COR-L47 (cell line): ENCODE measurements at regions not wholly inside any gene's neighbourhood (a gene's known extent, or its start where the extent isn't known, plus 50 kb on each side); places are given as distances from the start of the nearest gene placed in this dataset.

Source experiments
- DNase-seq: peaks from one replicate; lab custom pipeline; 2025; lab: John Stamatoyannopoulos, UW

GRCh38 chr21:23732776-23733175 lies 1874.5 kb downstream of the MRPL39 start:
- no peak for DNase-seq

GRCh38 chr21:23729331-23729730 lies 1878.0 kb downstream of the MRPL39 start:
- DNase-seq, result no peak

GRCh38 chr21:23725576-23725975 lies 1881.7 kb downstream of the MRPL39 start:
- DNase-seq, result no peak

- DNase-seq, result no peak
Measured at GRCh38 chr21:23718446-23719285, 1888.6 kb downstream of the MRPL39 start.

- no peak for DNase-seq
Measured at GRCh38 chr21:23712166-23712565, 1895.1 kb downstream of the MRPL39 start.

- DNase-seq, result no peak
Measured at GRCh38 chr21:23706431-23706830, 1900.8 kb downstream of the MRPL39 start.

- no peak for DNase-seq
Measured at GRCh38 chr21:23699402-23699801, 1907.9 kb downstream of the MRPL39 start.

GRCh38 chr21:23698619-23699018 lies 1908.7 kb downstream of the MRPL39 start:
- DNase-seq, result no peak

- DNase-seq, result no peak
Measured at GRCh38 chr21:23695443-23695842, 1911.8 kb downstream of the MRPL39 start.

- peak; percentile 12 for DNase-seq
Measured at GRCh38 chr21:23694390-23694789, 1912.9 kb downstream of the MRPL39 start.

GRCh38 chr21:23690316-23690715 lies 1917.0 kb downstream of the MRPL39 start:
- peak; percentile 8 for DNase-seq

- no peak for DNase-seq
Measured at GRCh38 chr21:23686737-23687523, 1920.4 kb downstream of the MRPL39 start.

GRCh38 chr21:23684431-23684830 lies 1922.8 kb downstream of the MRPL39 start:
- no peak for DNase-seq

GRCh38 chr21:23664193-23664694 lies 1943.0 kb downstream of the MRPL39 start:
- no peak for DNase-seq

- DNase-seq, result no peak
Measured at GRCh38 chr21:23660560-23660959, 1946.7 kb downstream of the MRPL39 start.

- no peak for DNase-seq
Measured at GRCh38 chr21:23644768-23645167, 1962.5 kb downstream of the MRPL39 start.

- no peak for DNase-seq
Measured at GRCh38 chr21:23639721-23640120, 1967.6 kb downstream of the MRPL39 start.

GRCh38 chr21:23638131-23638695 lies 1969.1 kb downstream of the MRPL39 start:
- DNase-seq, result no peak

GRCh38 chr21:23633447-23633940 lies 1973.8 kb downstream of the MRPL39 start:
- no peak for DNase-seq

- DNase-seq, result no peak
Measured at GRCh38 chr21:23624281-23624680, 1983.0 kb downstream of the MRPL39 start.

GRCh38 chr21:23613014-23613413 lies 1994.3 kb downstream of the MRPL39 start:
- no peak for DNase-seq

- no peak for DNase-seq
Measured at GRCh38 chr21:23612210-23612609, 1995.1 kb downstream of the MRPL39 start.
